SK-N-MC (cell line): ENCODE measurements at regions not wholly inside any gene's neighbourhood (a gene's known extent, or its start where the extent isn't known, plus 50 kb on each side); places are given as distances from the start of the nearest gene placed in this dataset.
"Not testable (repeated sequence)": the region's sequence is repeated elsewhere in the genome, so short reads cannot be mapped to it uniquely, and the experiment has no call there.

Experiments
- DNase-seq: peaks from one replicate; pipeline ENCODE4 v3.0.0-alpha.2; 2011; ENCODE audit warnings: low read depth, low spot score
- H3K27ac ChIP-seq: fragments of 200-600 bp; sonication (generic); 2 replicates; pipeline ENCODE4 v1.5.1; 2016; ENCODE audit warnings: mixed run types
- H3K36me3 ChIP-seq: fragments of 200-600 bp; sonication (generic); 2 replicates; pipeline ENCODE4 v1.6.1; 2017; ENCODE audit warnings: antibody characterized with exemption, low read length, mixed read lengths; ENCODE audit not compliant: insufficient read depth
- H3K4me3 ChIP-seq: fragments of 200-600 bp; sonication (generic); 2 replicates; pipeline ENCODE4 v1.5.1; 2016
- H3K9ac ChIP-seq: fragments of 200-600 bp; sonication (generic); 2 replicates; pipeline ENCODE4 v1.8.0; 2017; ENCODE audit warnings: mixed run types, mixed read lengths; ENCODE audit not compliant: insufficient read length
- H3K9me3 ChIP-seq: fragments of 200-600 bp; sonication (generic); 2 replicates; pipeline ENCODE4 v1.6.1; 2017; ENCODE audit warnings: low read depth, mild to moderate bottlenecking, antibody characterized with exemption, low read length, moderate library complexity, mixed read lengths
- EZH2 ChIP-seq: fragments of 200-600 bp; sonication (generic); IDR thresholded peaks from one replicate; pipeline ENCODE4 v1.6.1; 2017; ENCODE audit warnings: antibody characterized with exemption
- FOXP2 ChIP-seq: optimal IDR thresholded peaks from 2 replicates; pipeline ENCODE3; 2011; ENCODE audit warnings: mild to moderate bottlenecking, moderate library complexity; ENCODE audit not compliant: insufficient read depth; ENCODE audit errors: extremely low read length, control extremely low read depth
- POLR2AphosphoS5 ChIP-seq: IDR thresholded peaks from 2 replicates; pipeline ENCODE4 v1.6.1; 2012; ENCODE audit warnings: mild to moderate bottlenecking, low read depth, low read length, borderline replicate concordance

GRCh38 chr10:30553018-30553625, 76.4 kb downstream of the LYZL2 start:
- peak overlapping the region; percentile 79; the same call in 1 of the 2 replicates for H3K27ac ChIP-seq
- TF ChIP-seq FOXP2 (no peak), EZH2 (no peak), POLR2AphosphoS5 (no peak)
- H3K9ac ChIP-seq: no peak overlapping the region

GRCh38 chr10:30550967-30551815, 78.4 kb downstream of the LYZL2 start:
- H3K9ac ChIP-seq: no peak overlapping the region
- no peaks in the 10 kb centered on the region for H3K9me3 ChIP-seq
- no peak for DNase-seq
- H3K36me3 ChIP-seq: no peaks in the 10 kb centered on the region
- no peak overlapping the region for H3K27ac ChIP-seq
- no peak overlapping the region for H3K4me3 ChIP-seq
- no peak for TF ChIP-seq EZH2
- TF ChIP-seq POLR2AphosphoS5: no peak

More at GRCh38 chr10:30553018-30553625, 76.4 kb downstream of the LYZL2 start:
- Histone ChIP-seq H3K9me3 (no peaks in the 10 kb centered on the region), H3K36me3 (no peaks in the 10 kb centered on the region), H3K4me3 (peak overlapping the region; percentile 52)
- DNase-seq: no peak

- not testable (repeated sequence) for H3K9ac ChIP-seq, H3K9me3 ChIP-seq, H3K27ac ChIP-seq, H3K4me3 ChIP-seq, H3K36me3 ChIP-seq, DNase-seq
Observed at GRCh38 chr10:30549134-30549687, 80.3 kb downstream of the LYZL2 start.

DNA sequence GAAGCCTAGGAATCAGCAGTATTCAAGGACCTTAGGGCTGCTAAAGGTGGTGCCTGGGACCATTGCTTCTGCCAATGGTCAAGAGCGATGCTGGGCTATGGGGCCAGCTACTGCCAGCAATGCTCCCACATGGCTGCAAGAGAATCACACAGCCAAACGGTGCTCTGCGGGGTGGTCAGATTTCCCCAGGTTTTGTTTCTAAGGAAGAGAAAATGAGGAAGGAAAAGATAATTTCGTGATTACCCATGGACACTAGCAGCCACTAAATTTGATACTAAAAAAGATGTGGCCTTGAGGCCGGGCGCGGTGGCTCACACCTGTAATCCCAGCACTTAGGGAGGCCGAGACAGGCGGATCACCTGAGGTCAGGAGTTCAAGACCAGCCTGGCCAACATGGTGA, 83.0 kb downstream of the LYZL2 start:
- Histone ChIP-seq H3K27ac (no peak overlapping the region), H3K4me3 (no peak overlapping the region), H3K36me3 (no peaks in the 10 kb centered on the region), H3K9me3 (no peaks in the 10 kb centered on the region), H3K9ac (no peak overlapping the region)
- TF ChIP-seq POLR2AphosphoS5 (no peak), FOXP2 (no peak), EZH2 (no peak)
- no peak for DNase-seq

DNA sequence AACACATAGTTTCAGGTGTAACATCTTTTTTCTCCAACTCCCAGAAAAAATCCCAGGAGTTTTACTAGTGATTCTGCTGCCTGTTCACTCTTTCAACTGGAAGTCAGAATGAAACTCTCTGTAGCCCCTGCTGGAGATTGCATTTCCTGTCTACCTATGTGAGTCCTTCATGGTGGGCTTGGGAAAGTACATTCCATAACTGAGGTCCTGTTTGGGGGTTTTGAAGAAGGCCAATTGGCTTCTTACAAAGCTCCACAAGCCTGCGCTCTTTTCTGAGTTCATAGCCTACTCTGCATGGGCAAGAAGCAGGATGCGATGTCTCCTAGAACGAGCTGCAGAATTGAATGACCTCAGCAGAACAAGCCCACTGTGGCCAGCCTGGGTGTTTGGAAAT, 86.7 kb downstream of the LYZL2 start:
- H3K9me3 ChIP-seq: no peaks in the 10 kb centered on the region
- no peaks in the 10 kb centered on the region for H3K36me3 ChIP-seq
- H3K9ac ChIP-seq: no peak overlapping the region
- no peak overlapping the region for H3K27ac ChIP-seq
- TF ChIP-seq FOXP2 (no peak), POLR2AphosphoS5 (no peak), EZH2 (no peak)
- no peak overlapping the region for H3K4me3 ChIP-seq
- DNase-seq: no peak

DNA sequence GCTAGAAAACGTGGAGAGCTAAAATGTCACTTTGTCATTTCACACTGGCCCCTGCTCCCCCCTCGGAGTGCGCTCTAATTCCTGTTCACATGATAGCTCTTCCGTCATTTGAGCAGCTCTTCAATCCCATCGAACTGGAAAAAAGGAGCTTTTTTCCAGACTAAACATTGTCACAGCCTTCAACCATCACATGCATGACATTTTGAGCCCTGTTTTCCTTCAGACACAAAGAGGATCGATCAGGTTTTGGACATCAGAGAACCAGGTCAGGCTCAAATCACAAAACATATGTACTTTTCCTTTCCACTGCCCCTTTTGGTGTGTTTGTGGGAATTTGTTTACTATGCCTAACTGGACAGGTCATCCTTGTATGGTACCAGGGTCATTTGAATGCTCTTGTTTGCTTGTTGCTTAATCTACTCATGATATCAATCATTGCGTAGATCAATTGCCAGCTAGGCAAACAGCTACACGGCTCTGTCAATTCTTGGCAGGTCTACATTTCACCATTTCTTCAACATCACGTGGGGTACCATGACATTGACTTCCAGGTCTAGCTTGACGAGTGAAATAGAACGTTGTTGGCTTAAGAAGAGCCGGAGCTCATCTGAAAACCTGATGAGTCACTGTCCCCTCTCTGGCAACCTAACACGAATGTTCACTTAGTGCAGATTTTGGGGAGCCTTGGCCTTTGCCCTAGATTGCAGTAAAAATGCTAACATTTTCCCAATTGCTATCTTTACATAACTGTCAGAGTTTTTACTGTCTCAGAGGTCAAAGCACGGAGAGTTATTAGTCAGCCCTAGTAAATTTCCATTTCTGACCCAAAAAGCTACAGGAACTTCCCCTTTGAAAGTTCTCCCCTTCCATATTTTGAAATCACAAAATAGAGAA, 87.3 kb downstream of the LYZL2 start:
- Histone ChIP-seq H3K27ac (no peak overlapping the region), H3K36me3 (no peaks in the 10 kb centered on the region), H3K9ac (no peak overlapping the region), H3K4me3 (no peak overlapping the region), H3K9me3 (no peaks in the 10 kb centered on the region)
- DNase-seq: no peak
- no peak for TF ChIP-seq FOXP2
- no peak for TF ChIP-seq EZH2
- no peak for TF ChIP-seq POLR2AphosphoS5

DNA sequence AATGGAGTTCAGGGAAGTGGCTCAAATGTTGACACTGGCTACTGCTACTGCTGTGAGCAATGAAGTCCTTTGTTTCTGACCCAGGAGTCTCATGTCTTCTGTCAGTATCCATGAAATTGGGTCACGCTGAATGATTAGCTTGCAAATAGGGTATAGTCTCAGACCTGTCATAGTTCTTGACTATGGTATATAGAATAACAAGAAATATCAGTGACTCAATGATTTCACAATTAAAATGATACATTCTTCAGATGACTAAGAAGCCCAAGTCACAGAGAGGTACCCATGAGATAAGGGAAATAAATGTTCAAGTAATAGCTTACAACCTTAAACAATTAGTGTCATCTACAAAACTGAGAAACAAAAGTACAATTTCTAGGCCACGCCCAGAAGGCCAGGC, 89.3 kb downstream of the LYZL2 start:
- H3K9ac ChIP-seq: no peak overlapping the region
- TF ChIP-seq FOXP2: no peak
- no peak for TF ChIP-seq POLR2AphosphoS5
- TF ChIP-seq EZH2: no peak
- no peaks in the 10 kb centered on the region for H3K9me3 ChIP-seq
- no peak overlapping the region for H3K27ac ChIP-seq
- no peak for DNase-seq
- H3K4me3 ChIP-seq: no peak overlapping the region
- H3K36me3 ChIP-seq: no peaks in the 10 kb centered on the region

DNA sequence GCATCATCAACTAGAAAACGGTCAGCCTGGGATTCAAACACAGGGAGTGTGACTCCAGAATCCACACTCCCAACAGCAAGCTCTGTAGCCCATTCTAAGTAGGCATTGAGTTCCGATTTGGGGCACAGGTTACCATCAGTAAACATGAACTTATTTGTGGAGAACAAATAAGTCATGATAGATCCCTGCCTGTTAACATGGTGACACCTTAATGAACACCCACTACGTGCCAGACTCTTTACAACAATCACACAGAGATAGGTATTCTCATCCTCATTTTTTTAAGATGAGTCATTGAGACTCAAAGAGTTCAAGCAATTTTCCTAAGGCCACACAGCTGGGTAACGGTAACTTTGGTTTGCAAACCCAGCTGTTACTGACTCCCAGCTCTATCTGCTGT, 91.5 kb downstream of the LYZL2 start:
- Histone ChIP-seq H3K9me3 (no peaks in the 10 kb centered on the region), H3K9ac (no peak overlapping the region), H3K27ac (no peak overlapping the region), H3K36me3 (no peaks in the 10 kb centered on the region), H3K4me3 (no peak overlapping the region)
- DNase-seq: no peak
- TF ChIP-seq EZH2 (no peak), FOXP2 (no peak), POLR2AphosphoS5 (no peak)
